Neural cell (in vitro differentiated cells): ENCODE measurements at regions not wholly inside any gene's neighbourhood (a gene's known extent, or its start where the extent isn't known, plus 50 kb on each side); places are given as distances from the start of the nearest gene placed in this dataset.

Source experiments
- EP300 ChIP-seq: fragments of 450-650 bp; conservative IDR thresholded peaks from 2 replicates; pipeline ENCODE4 v1.6.1; 2014; ENCODE audit warnings: antibody characterized with exemption, mild to moderate bottlenecking, moderate library complexity; ENCODE audit not compliant: poor library complexity, severe bottlenecking
- EZH2 ChIP-seq: fragments of 200-600, 300-800 bp; shearing (Covaris generic), sonication (generic); IDR thresholded peaks from 2 replicates; pipeline ENCODE4 v1.6.1; 2014; ENCODE audit warnings: antibody characterized with exemption, low read length, borderline replicate concordance, mild to moderate bottlenecking; ENCODE audit not compliant: insufficient read depth, poor library complexity, severe bottlenecking
- MXI1 ChIP-seq: fragments of 450-650 bp; conservative IDR thresholded peaks from 2 replicates; pipeline ENCODE4 v1.6.1; 2014; ENCODE audit warnings: antibody characterized with exemption, mild to moderate bottlenecking; ENCODE audit not compliant: poor library complexity, severe bottlenecking
- POLR2AphosphoS5 ChIP-seq: IDR thresholded peaks from 2 replicates; pipeline ENCODE4 v1.6.1; 2012
- RAD21 ChIP-seq: fragments of 450-650 bp; conservative IDR thresholded peaks from 2 replicates; pipeline ENCODE4 v1.6.1; 2014; ENCODE audit warnings: antibody characterized with exemption, mild to moderate bottlenecking, moderate library complexity
- REST ChIP-seq: IDR thresholded peaks from 2 replicates; pipeline ENCODE4 v1.6.1; 2012; ENCODE audit warnings: borderline replicate concordance
- SMC3 ChIP-seq: fragments of 450-650 bp; conservative IDR thresholded peaks from 2 replicates; pipeline ENCODE4 v1.6.1; 2014; ENCODE audit warnings: antibody characterized with exemption, mild to moderate bottlenecking, moderate library complexity; ENCODE audit not compliant: poor library complexity
- TAF1 ChIP-seq: IDR thresholded peaks from 2 replicates; pipeline ENCODE4 v1.6.1; 2012; ENCODE audit warnings: low read depth
- TF ChIP-seq, protein P1 (sequence below): fragments of 450-650 bp; IDR thresholded peaks from 2 replicates; pipeline ENCODE4 v1.5.1; 2014; ENCODE audit warnings: antibody characterized with exemption, mild to moderate bottlenecking, moderate library complexity; ENCODE audit not compliant: poor library complexity, severe bottlenecking

DNA sequence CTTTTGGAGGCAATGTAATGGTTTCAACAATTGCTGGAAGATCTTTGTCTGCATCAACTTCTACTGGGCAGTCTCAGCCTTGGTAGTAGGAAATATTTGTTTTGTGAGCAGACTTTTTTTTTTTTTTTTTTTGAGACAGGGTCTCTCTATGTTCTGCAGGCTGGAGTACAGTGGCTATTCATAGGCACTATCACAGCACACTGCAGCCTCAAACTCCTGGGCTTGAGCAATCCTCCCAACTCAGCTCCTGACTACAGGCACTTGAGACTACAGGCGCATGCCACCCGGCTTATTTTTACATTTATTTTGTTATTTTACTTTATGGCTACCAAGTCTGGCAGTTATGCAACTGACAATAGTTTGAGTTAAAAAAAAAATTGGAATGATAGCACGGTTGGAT lies 187.3 kb downstream of the SNX18 start:
- TF ChIP-seq EP300 = no peak
- TF ChIP-seq, protein P1, sequence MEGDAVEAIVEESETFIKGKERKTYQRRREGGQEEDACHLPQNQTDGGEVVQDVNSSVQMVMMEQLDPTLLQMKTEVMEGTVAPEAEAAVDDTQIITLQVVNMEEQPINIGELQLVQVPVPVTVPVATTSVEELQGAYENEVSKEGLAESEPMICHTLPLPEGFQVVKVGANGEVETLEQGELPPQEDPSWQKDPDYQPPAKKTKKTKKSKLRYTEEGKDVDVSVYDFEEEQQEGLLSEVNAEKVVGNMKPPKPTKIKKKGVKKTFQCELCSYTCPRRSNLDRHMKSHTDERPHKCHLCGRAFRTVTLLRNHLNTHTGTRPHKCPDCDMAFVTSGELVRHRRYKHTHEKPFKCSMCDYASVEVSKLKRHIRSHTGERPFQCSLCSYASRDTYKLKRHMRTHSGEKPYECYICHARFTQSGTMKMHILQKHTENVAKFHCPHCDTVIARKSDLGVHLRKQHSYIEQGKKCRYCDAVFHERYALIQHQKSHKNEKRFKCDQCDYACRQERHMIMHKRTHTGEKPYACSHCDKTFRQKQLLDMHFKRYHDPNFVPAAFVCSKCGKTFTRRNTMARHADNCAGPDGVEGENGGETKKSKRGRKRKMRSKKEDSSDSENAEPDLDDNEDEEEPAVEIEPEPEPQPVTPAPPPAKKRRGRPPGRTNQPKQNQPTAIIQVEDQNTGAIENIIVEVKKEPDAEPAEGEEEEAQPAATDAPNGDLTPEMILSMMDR = no peak
- no peak for TF ChIP-seq POLR2AphosphoS5
- TF ChIP-seq SMC3 = no peak
- no peak for TF ChIP-seq TAF1
- TF ChIP-seq RAD21 = no peak
- TF ChIP-seq EZH2 = no peak
- TF ChIP-seq REST = no peak
- no peak for TF ChIP-seq MXI1
